Activated T-cell treated with anti-CD3 and anti-CD28 coated beads, Interleukin-2, amount 50 U/mL, for 48 hours (primary cell): ENCODE measurements at regions not wholly inside any gene's neighbourhood (a gene's known extent, or its start where the extent isn't known, plus 50 kb on each side); places are given as distances from the start of the nearest gene placed in this dataset.

ENCODE experiments used
- DNase-seq, 2 experiments: peaks; one replicate each; pipeline ENCODE4 v3.0.0-alpha.2; 2020

- no peak for DNase-seq
Observed at GRCh38 chr4:27272217-27272616, 411.6 kb downstream of the STIM2 start.

GRCh38 chr4:27276307-27277073 is 415.8 kb downstream of the STIM2 start:
- no peak for DNase-seq

- peak in 1 of 2 experiments; percentile 15 for DNase-seq
Observed at GRCh38 chr4:27278615-27279375, 418.2 kb downstream of the STIM2 start.

GRCh38 chr4:27288496-27288895 is 427.9 kb downstream of the STIM2 start:
- no peak for DNase-seq

DNA sequence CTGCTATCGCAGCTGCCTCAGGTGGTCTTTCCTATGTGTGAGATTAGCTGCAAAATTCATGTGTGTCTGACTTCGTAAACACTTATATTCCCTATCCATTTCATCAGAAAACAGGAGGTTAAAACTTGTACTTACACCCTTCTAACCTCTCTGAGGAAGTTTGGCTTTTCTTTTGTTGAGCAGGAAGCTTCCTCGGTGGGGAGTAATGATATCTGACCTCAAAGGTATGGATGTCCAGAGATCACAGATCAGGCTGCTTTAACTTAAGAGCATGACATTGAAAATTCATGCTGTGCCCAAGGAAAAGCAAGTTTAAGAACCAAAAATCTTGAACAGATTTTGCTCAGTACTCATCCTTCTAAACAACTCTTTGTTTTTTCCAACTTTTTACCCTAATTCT is 429.1 kb downstream of the STIM2 start:
- DNase-seq: no peak

- DNase-seq: no peak
Observed at GRCh38 chr4:27293831-27294230, 433.2 kb downstream of the STIM2 start.

- no peak for DNase-seq
Observed at GRCh38 chr4:27304751-27305150, 444.1 kb downstream of the STIM2 start.

DNA sequence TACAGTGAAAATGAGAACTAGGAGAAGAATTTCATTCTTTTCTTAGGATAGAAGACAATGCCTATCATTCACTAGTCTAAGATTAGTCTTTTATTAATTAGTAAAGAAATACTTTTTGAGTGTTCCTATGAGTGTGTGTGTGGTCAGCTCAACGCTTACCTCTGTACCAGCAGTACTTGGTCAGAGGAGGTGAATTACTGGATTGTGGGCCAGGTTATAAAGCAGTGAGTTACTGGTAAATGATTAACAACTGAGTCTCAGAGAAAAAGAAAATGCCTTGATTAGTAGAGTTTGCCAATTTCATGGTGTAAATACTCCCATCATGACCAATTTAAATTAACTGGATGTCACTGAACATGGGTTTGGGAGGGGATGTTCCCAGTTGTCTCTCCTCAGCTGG is 444.6 kb downstream of the STIM2 start:
- no peak for DNase-seq

GRCh38 chr4:27308379-27308778 is 447.7 kb downstream of the STIM2 start:
- no peak for DNase-seq

GRCh38 chr4:27315625-27316024 is 455.0 kb downstream of the STIM2 start:
- no peak for DNase-seq

DNA sequence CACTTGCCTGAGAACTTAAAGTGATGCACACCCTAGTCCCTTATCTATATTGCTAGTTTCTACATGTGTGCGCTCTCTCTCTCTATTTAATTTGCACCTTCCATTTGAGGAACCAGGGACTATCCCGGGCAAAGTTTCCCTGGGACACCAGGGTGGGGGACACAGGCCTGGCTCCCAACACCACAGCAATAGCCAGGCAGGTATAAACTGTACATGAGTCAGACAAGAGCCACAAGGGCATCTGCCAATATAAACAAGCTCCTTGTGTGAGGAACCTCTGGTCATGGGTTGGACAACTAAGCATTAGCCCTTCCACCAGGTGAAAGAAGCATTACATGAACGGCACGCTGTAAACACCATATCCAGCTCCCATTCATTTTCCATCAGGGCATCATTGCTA is 455.5 kb downstream of the STIM2 start:
- DNase-seq: no peak

DNA sequence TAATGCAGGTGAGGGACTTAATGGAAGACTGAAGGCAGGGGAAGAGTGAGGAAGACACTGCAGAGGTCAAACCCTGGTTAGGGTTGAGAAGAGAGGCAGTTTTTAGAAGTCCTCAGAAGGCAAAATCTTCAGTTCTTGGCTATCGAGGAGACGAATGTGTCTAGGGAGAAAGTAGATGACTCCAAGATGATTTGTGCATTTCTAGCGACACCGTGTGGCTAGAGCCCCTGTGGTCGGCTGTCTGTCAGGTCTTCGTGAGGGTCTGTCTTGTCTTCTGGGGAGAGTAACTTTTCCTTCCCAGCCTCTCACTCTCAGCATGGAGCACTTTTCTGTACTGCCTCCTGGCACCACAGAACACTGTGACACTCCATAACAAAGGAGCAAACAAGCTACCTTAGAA is 458.1 kb downstream of the STIM2 start:
- peak; percentile 18 to 32 for DNase-seq

DNA sequence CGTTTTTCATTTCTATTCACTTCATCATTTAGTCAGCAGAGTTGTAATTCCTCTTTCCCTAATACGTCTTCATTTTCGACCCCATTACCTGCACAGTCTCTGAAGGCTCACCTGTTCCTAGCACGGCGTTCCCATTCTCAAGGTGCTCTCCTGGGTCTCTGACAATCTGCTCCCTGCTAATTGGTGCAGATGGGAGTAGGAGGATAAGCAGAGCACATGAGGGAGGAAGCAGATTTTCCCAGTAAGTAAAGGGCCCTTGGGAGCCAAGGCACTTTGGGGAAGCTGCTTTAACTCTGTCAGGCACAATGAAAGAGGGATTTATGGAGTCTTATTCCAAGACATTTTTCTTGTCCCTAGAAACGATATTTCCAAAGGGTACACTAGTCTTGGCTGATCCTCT is 466.4 kb downstream of the STIM2 start:
- DNase-seq: no peak

- DNase-seq: no peak
Observed at GRCh38 chr4:27327421-27328181, 467.0 kb downstream of the STIM2 start.

DNA sequence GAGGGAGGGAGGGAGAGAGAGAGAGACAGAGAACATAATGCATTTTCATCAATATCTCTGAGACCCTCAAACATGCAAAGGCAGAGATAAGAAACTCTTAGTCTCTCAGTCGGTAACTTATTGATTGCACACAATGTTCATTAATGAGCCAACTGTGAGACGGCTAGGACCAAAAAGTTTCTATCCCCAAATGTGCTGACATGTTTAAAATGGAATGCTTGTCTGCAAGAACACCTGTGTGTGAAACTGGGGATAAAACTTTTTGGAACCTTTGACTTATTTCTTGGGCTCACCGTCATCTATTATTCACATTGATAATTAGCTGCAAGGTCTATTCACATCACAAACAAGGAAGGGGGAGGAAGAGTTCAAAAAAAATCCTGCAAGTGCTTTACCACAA is 477.9 kb downstream of the STIM2 start:
- no peak for DNase-seq

- DNase-seq: no peak
Observed at GRCh38 chr4:27343411-27343810, 482.8 kb downstream of the STIM2 start.

DNA sequence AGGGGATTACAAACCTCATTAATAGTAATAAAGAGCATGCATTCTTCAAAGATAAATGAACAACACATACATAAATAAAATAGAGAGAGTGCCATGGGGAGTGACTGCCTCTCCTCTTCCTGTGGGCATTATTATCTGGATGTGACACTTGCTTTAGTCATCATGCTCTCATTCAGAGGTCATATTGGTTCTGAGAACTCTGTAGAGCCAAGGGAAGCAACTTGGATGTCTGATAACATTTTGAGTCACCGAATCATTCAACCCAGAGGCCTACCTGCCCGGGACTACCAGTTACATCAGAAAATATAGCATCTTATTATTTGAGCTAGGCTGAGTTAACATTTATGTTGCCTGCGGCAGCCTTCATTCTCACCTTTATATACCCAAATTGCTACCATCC is 489.5 kb downstream of the STIM2 start:
- DNase-seq: no peak

DNA sequence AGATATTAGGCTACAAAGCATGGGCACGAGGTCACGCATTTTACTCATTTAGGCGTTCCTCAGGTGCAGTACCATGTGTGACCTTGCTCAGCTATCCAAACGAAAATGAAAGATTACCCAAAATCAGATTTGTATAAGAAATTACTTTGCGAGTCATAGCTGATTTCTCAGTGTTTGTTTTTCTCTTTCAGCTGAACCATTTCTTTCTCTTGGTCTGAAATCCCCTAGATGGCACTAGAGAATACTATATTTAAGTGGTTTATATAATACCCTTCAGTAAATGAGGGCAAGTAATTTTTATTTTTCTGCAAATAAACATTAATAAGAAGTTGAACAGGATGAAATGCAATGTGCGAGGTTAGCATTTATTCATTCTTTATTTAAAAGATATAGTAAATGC is 496.6 kb downstream of the STIM2 start:
- no peak for DNase-seq

DNA sequence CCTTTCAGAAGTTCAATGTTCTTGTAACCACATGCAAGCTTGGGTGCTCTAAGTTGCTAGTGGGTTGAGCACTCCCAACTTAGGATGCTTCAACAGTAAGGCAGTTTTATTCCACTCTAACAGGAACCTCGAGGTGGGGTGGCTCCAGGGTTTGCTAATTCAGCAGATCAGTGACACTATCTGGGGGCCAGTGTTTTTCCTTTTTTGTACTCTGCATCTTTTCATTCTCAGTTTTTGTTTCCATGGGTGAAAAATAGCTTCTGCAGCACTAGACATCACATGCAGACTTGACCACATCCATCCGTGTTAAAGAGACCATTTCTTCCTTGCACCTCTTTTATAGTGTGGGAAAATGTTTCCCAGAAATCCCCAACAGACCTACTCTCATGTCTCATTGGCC is 497.6 kb downstream of the STIM2 start:
- DNase-seq: no peak

GRCh38 chr4:27360131-27360530 is 499.5 kb downstream of the STIM2 start:
- DNase-seq: no peak

DNA sequence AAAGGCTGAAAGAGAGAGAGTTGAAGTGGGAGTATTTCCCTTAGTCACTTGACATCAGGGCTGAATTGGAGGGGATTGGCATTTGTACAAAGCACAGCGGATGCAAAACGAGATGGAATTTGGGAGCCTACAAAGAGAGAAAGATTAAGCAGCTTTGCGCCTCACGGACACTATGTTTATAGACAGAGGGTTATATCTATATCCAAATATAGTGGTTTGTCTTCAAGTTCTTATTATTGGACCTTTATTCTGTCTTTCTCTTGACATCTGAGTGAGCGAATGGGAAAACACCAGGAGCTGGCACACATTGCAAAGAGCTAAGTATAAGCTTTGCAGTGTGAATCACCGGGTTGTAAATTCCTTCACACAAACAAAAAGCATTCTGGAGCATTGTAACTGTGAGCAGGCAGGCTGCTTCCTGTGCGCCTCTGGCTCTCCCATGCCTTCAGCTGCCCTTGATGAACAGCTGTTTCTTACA is 500.2 kb downstream of the STIM2 start:
- no peak for DNase-seq

GRCh38 chr4:27364509-27364908 is 503.9 kb downstream of the STIM2 start:
- no peak for DNase-seq

DNA sequence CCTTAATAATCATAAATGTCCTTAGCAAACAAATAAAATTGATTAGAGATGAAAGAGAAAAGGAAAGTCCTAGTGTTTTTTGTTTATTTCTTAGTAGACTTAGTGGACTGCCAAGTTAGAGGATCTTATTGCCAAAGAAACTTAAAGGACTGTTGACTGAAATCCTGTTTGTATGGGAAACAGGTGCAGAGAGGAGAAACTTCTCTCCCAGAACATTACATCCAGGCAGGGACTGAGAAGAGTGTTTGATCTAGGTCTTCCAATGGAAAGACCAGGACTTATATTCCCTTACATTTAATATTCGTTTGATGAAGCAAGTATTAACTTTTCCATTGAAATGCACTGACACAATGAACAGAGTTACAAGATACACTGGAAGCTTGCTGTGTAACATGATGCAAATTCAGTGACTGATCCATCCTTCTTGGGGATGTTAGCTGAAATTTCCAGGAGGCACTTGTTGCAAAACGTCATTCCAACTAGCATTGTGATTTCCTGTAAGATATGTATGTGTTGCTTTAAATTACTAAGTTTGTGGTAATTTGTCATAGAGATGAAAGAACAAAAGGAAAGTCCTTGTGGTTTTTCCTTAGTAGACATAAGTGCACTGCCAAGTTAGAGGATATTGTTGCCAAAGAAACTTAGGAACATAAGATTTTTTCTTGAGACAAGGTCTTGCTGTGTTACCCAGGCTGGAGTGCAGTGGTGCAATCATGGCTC is 505.6 kb downstream of the STIM2 start:
- no peak for DNase-seq
